B cell (primary cell): ENCODE measurements at regions not wholly inside any gene's neighbourhood (a gene's known extent, or its start where the extent isn't known, plus 50 kb on each side); places are given as distances from the start of the nearest gene placed in this dataset.

Experiments used
- ATAC-seq: fragments of 200-7000 bp; cut with Tn5 transposase; one replicate; pipeline ENCODE4 v1.10.0; 2021; ENCODE audit warnings: low read depth, mild to moderate bottlenecking, moderate number of reproducible peaks, moderate library complexity
- CTCF ChIA-PET: fragments of 350-600 bp; sonication (Branson Sonifier 250); formaldehyde crosslinking; loops from one replicate; lab custom pipeline; 2021; ENCODE audit warnings: antibody characterized with exemption, inconsistent platforms; lab: Charles Lee
- POLR2A ChIA-PET: fragments of 350-600 bp; sonication (Branson Sonifier 250); formaldehyde crosslinking; loops from one replicate; lab custom pipeline; 2021; ENCODE audit warnings: antibody characterized with exemption; lab: Charles Lee
- DNase-seq: peaks from one replicate; pipeline ENCODE4 v3.0.0; 2013
- H2AFZ ChIP-seq: 2 replicates; pipeline ENCODE4 v1.6.1; 2012; ENCODE audit warnings: mild to moderate bottlenecking, low read depth, low read length; ENCODE audit not compliant: insufficient read depth, poor library complexity, severe bottlenecking
- H3K27ac ChIP-seq, 2 donors: 1 replicate in 1 of 2; 2 replicates in 1 of 2; pipeline ENCODE4 v1.5.1; 2012 to 2013; ENCODE audit warnings: low read length in 2 of 2, mild to moderate bottlenecking in 2 of 2, moderate library complexity in 1 of 2
- H3K27me3 ChIP-seq, 4 experiments: fragments of 200-600 bp in 1 of 4; sonication (generic) in 1 of 4; replicated peaks in 1 of 4; 1 replicate in 2 of 4; 2 replicates in 2 of 4; pipeline versions ENCODE4 v1.6.1 to v1.7.0; 2013 to 2016; ENCODE audit warnings: low read length in 3 of 4, mild to moderate bottlenecking in 2 of 4, mixed read lengths in 1 of 4, moderate library complexity in 1 of 4; ENCODE audit not compliant: insufficient read depth in 4 of 4, control insufficient read depth in 3 of 4; ENCODE audit errors: control extremely low read depth in 1 of 4
- H3K36me3 ChIP-seq, 2 experiments: replicated peaks in 1 of 2; 1 replicate in 1 of 2; 2 replicates in 1 of 2; pipeline versions ENCODE4 v1.6.1 to v1.7.1; 2013; ENCODE audit warnings: low read length in 1 of 2; ENCODE audit not compliant: insufficient read depth in 2 of 2, control insufficient read depth in 1 of 2; ENCODE audit errors: control extremely low read depth in 1 of 2, extremely low read depth in 1 of 2
- H3K4me1 ChIP-seq, 2 donors: fragments of 200-600 bp in 1 of 2; sonication (generic) in 1 of 2; 1 replicate in 1 of 2; 2 replicates in 1 of 2; pipeline versions ENCODE4 v1.5.1 to v1.6.1; 2013 to 2017; ENCODE audit warnings: low read length in 2 of 2; ENCODE audit not compliant: control insufficient read depth in 2 of 2, insufficient read depth in 2 of 2
- H3K4me2 ChIP-seq: replicated peaks from 2 replicates; pipeline ENCODE3; 2012; ENCODE audit warnings: mild to moderate bottlenecking, low read depth, low read length; ENCODE audit not compliant: poor library complexity, severe bottlenecking
- H3K4me3 ChIP-seq, 5 experiments: fragments of 200-600 bp in 1 of 5; sonication (generic) in 1 of 5; 1 replicate in 3 of 5; 2 replicates in 2 of 5; pipeline versions ENCODE4 v1.5.1 to v1.7.0; 2011 to 2016; ENCODE audit warnings: low read length in 4 of 5, mild to moderate bottlenecking in 4 of 5, low read depth in 2 of 5, control low read depth in 1 of 5, moderate library complexity in 1 of 5; ENCODE audit not compliant: insufficient read depth in 1 of 5; ENCODE audit errors: control extremely low read depth in 1 of 5, extremely low read depth in 1 of 5
- H3K79me2 ChIP-seq: fragments of 200-600 bp; sonication (generic); one replicate; pipeline ENCODE4 v1.6.0; 2016; ENCODE audit warnings: low read length; ENCODE audit not compliant: control insufficient read depth, insufficient read depth
- H3K9ac ChIP-seq: fragments of 200-600 bp; sonication (generic); 2 replicates; pipeline ENCODE4 v1.6.1; 2017; ENCODE audit warnings: mild to moderate bottlenecking, low read length, moderate library complexity
- H3K9me3 ChIP-seq, 3 donors: one replicate each; pipeline versions ENCODE4 v1.6.1 to v1.7.1; 2013; ENCODE audit warnings: low read length in 2 of 3; ENCODE audit not compliant: control insufficient read depth in 2 of 3, insufficient read depth in 1 of 3; ENCODE audit errors: control extremely low read depth in 1 of 3
- H4K20me1 ChIP-seq: 2 replicates; pipeline ENCODE4 v1.6.0; 2012; ENCODE audit warnings: mild to moderate bottlenecking, low read length; ENCODE audit not compliant: insufficient read depth, control insufficient read depth, poor library complexity, severe bottlenecking
- H3K27ac Mint-ChIP-seq: one replicate; pipeline ENCODE4 v1.8.0; 2021; ENCODE audit warnings: mixed read lengths
- H3K27me3 Mint-ChIP-seq: one replicate; pipeline ENCODE4 v1.8.0; 2021; ENCODE audit warnings: mixed read lengths
- H3K4me1 Mint-ChIP-seq: one replicate; pipeline ENCODE4 v1.8.0; 2021; ENCODE audit warnings: mixed read lengths
- H3K4me3 Mint-ChIP-seq: one replicate; pipeline ENCODE4 v1.8.0; 2021; ENCODE audit warnings: mixed read lengths
- H3K9me3 Mint-ChIP-seq: one replicate; pipeline ENCODE4 v1.8.0; 2022; ENCODE audit warnings: mixed read lengths; ENCODE audit not compliant: insufficient read depth
- CTCF ChIP-seq: fragments of 200-600 bp; IDR thresholded peaks from one replicate; pipeline ENCODE4 v1.8.0; 2022; ENCODE audit warnings: antibody characterized with exemption, mild to moderate bottlenecking
- EZH2 ChIP-seq: IDR thresholded peaks from 2 replicates; pipeline ENCODE4 v1.6.1; 2012; ENCODE audit warnings: borderline replicate concordance, low read depth, mild to moderate bottlenecking, moderate library complexity, low read length; ENCODE audit not compliant: insufficient read depth, poor library complexity, severe bottlenecking
- WGBS: methylation state at CpG from one replicate; pipeline ENCODE4 v1.1.5; 2013; ENCODE audit warnings: missing lambda C conversion rate; ENCODE audit not compliant: insufficient coverage; 5-methylcytosine and 5-hydroxymethylcytosine counted together
- intact Hi-C: fragments of 100-400 bp; cut with micrococcal nuclease; formaldehyde crosslinking; loops from one replicate; pipeline ENCODE4 v1.10.0; 2022

- peaks cover 3% of the 10 kb centered on the region for H3K4me1 Mint-ChIP-seq
- no peak overlapping the region for H3K27ac ChIP-seq
- no peak overlapping the region for H3K9ac ChIP-seq
- H3K79me2 ChIP-seq: no peaks in the 10 kb centered on the region
- no peaks in the 10 kb centered on the region for H4K20me1 ChIP-seq
- ATAC-seq (no peak), DNase-seq (no peak)
- H3K4me1 ChIP-seq: no peaks in the 10 kb centered on the region
- H3K27me3 ChIP-seq: no peaks in the 10 kb centered on the region
- 84% methylated on average over 10 of the region's 11 CpGs for WGBS
- POLR2A ChIA-PET: no interaction called here
- H3K36me3 ChIP-seq: no peaks in the 10 kb centered on the region
- peaks cover 0 to 4% (median 4%) of the 10 kb centered on the region in 3 donors for H3K9me3 ChIP-seq
- H3K4me3 ChIP-seq: no peak overlapping the region
- no peaks in the 10 kb centered on the region for H3K9me3 Mint-ChIP-seq
- no peak overlapping the region for H3K4me2 ChIP-seq
- intact Hi-C loops: no loop called here
- H3K27me3 Mint-ChIP-seq: peaks cover 4% of the 10 kb centered on the region
- no peak for TF ChIP-seq CTCF
- TF ChIP-seq EZH2: no peak
- no peak overlapping the region for H2AFZ ChIP-seq
- CTCF ChIA-PET: no interaction called here
- H3K27ac Mint-ChIP-seq: no peak overlapping the region
- H3K4me3 Mint-ChIP-seq: no peak overlapping the region
Observed at GRCh38 chr2:479031-479430, 191.1 kb upstream of the ALKAL2 start.

- WGBS: no CpG with 5 or more reads among the region's 8 CpGs
- Mint-ChIP-seq H3K4me1 (peaks cover 18% of the 10 kb centered on the region), H3K4me3 (no peak overlapping the region), H3K27ac (no peak overlapping the region), H3K27me3 (peaks cover 23% of the 10 kb centered on the region), H3K9me3 (no peaks in the 10 kb centered on the region)
- Histone ChIP-seq H3K36me3 (no peaks in the 10 kb centered on the region), H3K9ac (no peak overlapping the region), H3K79me2 (no peaks in the 10 kb centered on the region), H3K27me3 (peaks cover 0 to 22% (median 3%) of the 10 kb centered on the region in 4 experiments), H3K4me1 (peaks cover 12 to 13% of the 10 kb centered on the region in 2 donors), H3K9me3 (peaks cover 5 to 17% (median 13%) of the 10 kb centered on the region in 3 donors), H2AFZ (no peak overlapping the region), H3K27ac (no peak overlapping the region), H3K4me3 (no peak overlapping the region), H4K20me1 (no peaks in the 10 kb centered on the region), H3K4me2 (no peak overlapping the region)
- CTCF ChIA-PET: no interaction called here
- DNase-seq (no peak), ATAC-seq (no peak)
- intact Hi-C loops: no loop called here
- POLR2A ChIA-PET: no interaction called here
- TF ChIP-seq CTCF (no peak), EZH2 (no peak)
Observed at GRCh38 chr2:471560-471959, 183.7 kb upstream of the ALKAL2 start.
